HUES48 (cell line): ENCODE measurements at regions not wholly inside any gene's neighbourhood (a gene's known extent, or its start where the extent isn't known, plus 50 kb on each side); places are given as distances from the start of the nearest gene placed in this dataset.

Source experiments
- H3K27ac ChIP-seq: one replicate; pipeline ENCODE4 v1.7.0; 2013; ENCODE audit warnings: low read depth, low read length, inconsistent platforms
- H3K27me3 ChIP-seq: 2 replicates; pipeline ENCODE4 v1.6.1; 2013; ENCODE audit warnings: mild to moderate bottlenecking, low read length; ENCODE audit not compliant: control insufficient read depth, insufficient read depth
- H3K36me3 ChIP-seq: 2 replicates; pipeline ENCODE4 v1.6.1; 2013; ENCODE audit warnings: low read length; ENCODE audit not compliant: control insufficient read depth, insufficient read depth
- H3K4me1 ChIP-seq: 2 replicates; pipeline ENCODE4 v1.6.1; 2013; ENCODE audit warnings: mild to moderate bottlenecking, low read length; ENCODE audit not compliant: control insufficient read depth, insufficient read depth
- H3K4me3 ChIP-seq: 2 replicates; pipeline ENCODE4 v1.5.1; 2013; ENCODE audit warnings: mild to moderate bottlenecking, low read depth, low read length
- H3K9ac ChIP-seq: 2 replicates; pipeline ENCODE4 v1.6.1; 2013; ENCODE audit warnings: mild to moderate bottlenecking, low read depth, low read length, moderate library complexity
- H3K9me3 ChIP-seq: 2 replicates; pipeline ENCODE4 v1.6.1; 2013; ENCODE audit warnings: low read length; ENCODE audit not compliant: control insufficient read depth, insufficient read depth

- H3K27ac ChIP-seq: no peak overlapping the region
- H3K27me3 ChIP-seq: no peaks in the 10 kb centered on the region
- H3K4me1 ChIP-seq: no peaks in the 10 kb centered on the region
- no peak overlapping the region for H3K4me3 ChIP-seq
- no peak overlapping the region for H3K9ac ChIP-seq
- no peaks in the 10 kb centered on the region for H3K36me3 ChIP-seq
- H3K9me3 ChIP-seq: no peaks in the 10 kb centered on the region
These were observed 86.5 kb upstream of the HDAC4 start for GRCh38 chr2:239487272-239487671.

- Histone ChIP-seq H3K4me1 (no peaks in the 10 kb centered on the region), H3K27ac (no peak overlapping the region), H3K9ac (no peak overlapping the region), H3K27me3 (no peaks in the 10 kb centered on the region), H3K4me3 (no peak overlapping the region), H3K36me3 (no peaks in the 10 kb centered on the region), H3K9me3 (no peaks in the 10 kb centered on the region)
These were observed 84.8 kb upstream of the HDAC4 start for GRCh38 chr2:239485622-239486021.

DNA sequence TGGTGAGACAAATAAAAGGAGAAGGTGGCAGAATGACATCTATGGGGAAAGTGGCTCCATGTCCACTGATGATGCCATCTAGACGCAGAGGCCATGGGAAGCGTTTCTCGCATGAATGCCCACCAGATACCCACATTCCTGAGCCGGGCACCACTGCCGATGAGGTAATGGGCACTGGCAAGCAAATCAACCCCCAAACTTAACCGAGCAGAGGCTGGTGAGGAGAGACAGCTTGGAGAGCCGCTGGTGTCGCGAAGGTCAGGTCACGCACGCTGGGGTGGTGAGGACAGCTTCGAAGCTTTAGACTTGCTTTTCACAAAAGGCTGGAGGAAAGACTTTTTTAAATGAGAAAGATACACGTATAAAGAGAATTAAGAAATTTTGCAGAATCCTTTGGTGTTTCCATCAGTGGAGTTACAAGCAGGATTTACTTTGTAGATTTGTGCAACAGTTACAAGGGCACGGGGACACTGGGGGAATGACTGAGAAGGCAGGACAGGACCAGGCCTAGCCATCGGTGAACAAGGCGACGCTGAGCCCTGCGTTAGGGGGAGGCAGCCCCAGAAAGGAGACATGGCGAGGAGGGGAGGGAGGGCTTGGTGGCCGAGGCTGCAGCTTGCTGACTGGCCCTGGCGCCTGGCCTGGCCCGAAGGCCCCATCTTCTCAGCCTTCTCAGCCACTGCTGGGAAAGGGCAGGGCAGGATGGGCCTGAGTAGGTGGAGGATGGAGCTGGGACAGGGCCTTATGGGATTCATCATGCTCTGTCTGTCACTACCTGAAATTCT, 83.9 kb upstream of the HDAC4 start:
- H3K9ac ChIP-seq: no peak overlapping the region
- H3K4me3 ChIP-seq: no peak overlapping the region
- H3K9me3 ChIP-seq: no peaks in the 10 kb centered on the region
- H3K4me1 ChIP-seq: no peaks in the 10 kb centered on the region
- no peaks in the 10 kb centered on the region for H3K27me3 ChIP-seq
- no peaks in the 10 kb centered on the region for H3K36me3 ChIP-seq
- no peak overlapping the region for H3K27ac ChIP-seq

DNA sequence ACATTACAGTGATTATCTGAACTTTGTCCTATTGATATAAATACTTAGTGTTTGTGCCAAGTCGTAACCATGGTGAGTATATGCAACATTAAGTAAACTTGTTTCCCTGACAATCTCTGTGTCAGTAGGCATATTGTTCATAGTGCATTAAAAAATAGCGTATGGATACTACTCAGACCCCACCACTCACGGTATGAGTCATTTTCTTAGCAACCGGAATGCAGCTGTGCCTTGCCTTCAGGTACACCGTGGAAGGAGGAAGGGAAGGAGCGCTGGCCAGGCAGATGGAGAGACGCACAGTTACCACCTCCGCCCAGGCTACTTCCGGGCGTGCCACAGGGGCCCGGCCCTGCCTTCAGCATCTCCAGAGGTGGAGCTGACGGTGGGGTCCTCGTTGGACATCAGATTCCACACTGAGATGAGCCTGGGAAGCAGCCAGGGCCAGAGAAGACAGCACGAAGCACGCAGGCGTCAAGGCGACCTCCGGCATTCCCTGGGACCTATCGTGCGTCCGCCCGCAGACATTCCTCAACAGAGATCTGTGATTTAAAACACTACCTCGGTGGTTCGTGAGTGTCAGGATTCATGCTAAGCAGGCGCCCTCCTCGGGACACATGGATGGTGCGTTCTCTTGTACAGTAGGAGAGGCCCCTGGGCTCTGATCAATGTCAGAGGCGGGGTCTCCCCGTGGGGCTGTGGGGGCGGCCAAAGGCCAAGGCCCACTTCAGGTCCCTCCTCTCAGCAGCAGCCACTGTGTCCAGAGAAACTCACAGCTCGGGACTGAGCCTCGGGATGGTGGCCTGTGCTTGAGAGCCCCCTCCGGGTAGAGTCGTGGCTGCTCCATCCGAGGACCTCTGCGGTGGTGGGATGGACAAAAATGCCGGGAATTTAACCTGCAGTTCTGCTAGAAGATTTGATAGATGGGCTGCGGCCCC, 82.2 kb upstream of the HDAC4 start:
- no peaks in the 10 kb centered on the region for H3K4me1 ChIP-seq
- no peak overlapping the region for H3K9ac ChIP-seq
- H3K4me3 ChIP-seq: no peak overlapping the region
- no peaks in the 10 kb centered on the region for H3K36me3 ChIP-seq
- H3K27me3 ChIP-seq: no peaks in the 10 kb centered on the region
- no peak overlapping the region for H3K27ac ChIP-seq
- no peaks in the 10 kb centered on the region for H3K9me3 ChIP-seq

DNA sequence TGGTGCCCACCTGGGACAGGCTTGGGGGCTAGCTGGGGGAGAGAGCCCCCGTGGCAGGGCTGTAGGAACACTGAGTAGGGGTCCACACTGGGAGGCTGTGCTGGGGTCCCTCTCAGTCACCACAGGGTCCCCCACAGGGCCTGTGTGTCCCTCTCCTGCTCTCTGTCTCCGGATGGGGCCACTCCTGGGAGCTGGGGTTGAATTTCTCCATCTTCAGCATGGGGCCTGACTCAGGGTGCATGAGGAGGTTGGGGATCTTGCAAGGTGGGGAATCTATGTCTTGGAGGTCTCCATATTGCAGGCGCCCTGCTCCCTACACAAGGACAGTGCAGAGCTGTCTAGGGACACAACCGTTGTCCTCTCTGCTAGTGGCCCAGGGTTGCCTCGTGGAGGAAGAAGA, 78.7 kb upstream of the HDAC4 start:
- Histone ChIP-seq H3K27ac (no peak overlapping the region), H3K36me3 (no peaks in the 10 kb centered on the region), H3K9me3 (no peaks in the 10 kb centered on the region), H3K4me1 (no peaks in the 10 kb centered on the region), H3K9ac (no peak overlapping the region), H3K4me3 (no peak overlapping the region), H3K27me3 (no peaks in the 10 kb centered on the region)

- H3K27me3 ChIP-seq: no peaks in the 10 kb centered on the region
These were observed 76.8 kb upstream of the HDAC4 start for GRCh38 chr2:239477591-239477990.

DNA sequence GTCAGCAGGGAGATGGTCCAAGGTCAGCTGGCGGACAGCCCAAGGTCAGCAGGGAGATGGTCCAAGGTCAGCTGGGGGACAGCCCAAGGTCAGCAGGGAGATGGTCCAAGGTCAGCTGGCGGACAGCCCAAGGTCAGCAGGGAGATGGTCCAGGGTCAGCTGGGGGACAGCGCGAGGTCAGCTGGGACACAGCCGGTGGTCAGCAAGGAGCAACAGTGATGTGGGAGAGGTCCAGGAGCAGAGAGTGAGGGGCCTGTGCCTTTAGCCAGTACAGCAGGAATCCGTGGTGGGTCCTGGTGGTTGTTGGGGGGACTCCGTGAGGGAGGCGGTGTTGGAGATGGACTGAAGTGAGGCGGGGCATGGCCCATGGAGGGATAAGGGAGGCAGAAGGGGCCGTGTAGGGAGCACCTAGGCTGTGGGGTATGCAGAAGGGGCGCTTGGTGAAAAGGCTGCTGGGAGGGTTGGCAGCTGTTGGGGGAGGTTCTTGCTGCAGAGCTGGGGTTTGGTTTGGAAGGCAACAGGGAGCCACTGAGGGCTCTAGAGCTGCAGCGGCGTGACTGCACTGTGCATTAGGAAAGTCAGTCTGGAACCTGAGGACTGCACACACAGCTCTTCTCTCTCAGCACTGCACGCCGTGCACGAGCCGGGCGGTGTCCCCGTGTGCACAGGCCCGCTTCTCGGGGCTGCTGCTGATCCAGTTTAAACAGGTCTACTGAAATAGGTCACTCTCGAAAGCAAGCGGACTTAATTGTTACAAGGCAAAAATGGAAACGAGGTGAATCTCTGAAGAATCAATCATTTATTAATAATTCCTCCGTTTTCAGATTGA, 76.2 kb upstream of the HDAC4 start:
- Histone ChIP-seq H3K4me3 (no peak overlapping the region), H3K36me3 (no peaks in the 10 kb centered on the region), H3K9ac (no peak overlapping the region), H3K4me1 (no peaks in the 10 kb centered on the region), H3K27me3 (no peaks in the 10 kb centered on the region), H3K27ac (no peak overlapping the region), H3K9me3 (no peaks in the 10 kb centered on the region)

More at GRCh38 chr2:239477591-239477990, 76.8 kb upstream of the HDAC4 start:
- Histone ChIP-seq H3K27ac (no peak overlapping the region), H3K4me3 (no peak overlapping the region), H3K36me3 (no peaks in the 10 kb centered on the region), H3K9ac (no peak overlapping the region), H3K9me3 (no peaks in the 10 kb centered on the region), H3K4me1 (no peaks in the 10 kb centered on the region)

DNA sequence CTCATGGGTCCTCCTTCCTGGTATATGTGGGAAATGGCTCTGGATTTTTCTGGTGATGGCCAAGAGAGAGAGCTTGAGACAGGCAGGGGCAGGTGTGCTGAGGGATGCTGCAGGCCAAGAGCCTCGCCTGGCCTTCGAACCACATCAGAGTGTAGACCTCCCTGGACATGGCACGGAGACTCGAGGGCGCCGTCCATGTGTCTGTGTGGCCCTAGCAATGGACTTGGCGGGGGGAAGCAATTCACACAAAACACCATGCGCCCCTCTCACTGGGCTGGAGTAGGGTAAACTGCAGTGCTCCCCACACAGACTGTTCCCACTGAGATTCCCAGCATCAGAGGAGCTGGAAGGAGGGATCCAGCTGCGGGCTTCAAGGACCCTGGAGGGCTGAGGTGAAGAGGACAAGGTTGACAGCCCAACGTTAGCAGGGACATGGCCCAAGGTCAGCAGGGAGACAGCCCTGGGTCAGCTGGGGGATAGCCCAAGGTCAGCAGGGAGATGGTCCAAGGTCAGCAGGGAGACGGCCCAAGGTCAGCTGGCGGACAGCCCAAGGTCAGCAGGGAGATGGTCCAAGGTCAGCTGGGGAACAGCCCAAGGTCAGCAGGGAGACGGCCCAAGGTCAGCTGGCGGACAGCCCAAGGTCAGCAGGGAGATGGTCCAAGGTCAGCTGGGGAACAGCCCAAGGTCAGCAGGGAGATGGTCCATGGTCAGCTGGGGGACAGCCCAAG, 75.4 kb upstream of the HDAC4 start:
- H3K9me3 ChIP-seq: no peaks in the 10 kb centered on the region; the same call in 1 of the 2 replicates
- H3K4me1 ChIP-seq: no peaks in the 10 kb centered on the region
- H3K27me3 ChIP-seq: no peaks in the 10 kb centered on the region
- H3K36me3 ChIP-seq: no peaks in the 10 kb centered on the region
- no peak overlapping the region for H3K4me3 ChIP-seq
- H3K9ac ChIP-seq: no peak overlapping the region
- H3K27ac ChIP-seq: no peak overlapping the region

- H3K27ac ChIP-seq: no peak overlapping the region
- no peak overlapping the region for H3K9ac ChIP-seq
- H3K27me3 ChIP-seq: no peaks in the 10 kb centered on the region
- H3K36me3 ChIP-seq: no peaks in the 10 kb centered on the region
- H3K9me3 ChIP-seq: peaks cover 3% of the 10 kb centered on the region
- no peaks in the 10 kb centered on the region for H3K4me1 ChIP-seq
- no peak overlapping the region for H3K4me3 ChIP-seq
These were observed 74.6 kb upstream of the HDAC4 start for GRCh38 chr2:239475161-239476028.
